DMS114 treated with DMSO at 0.1 percent for 48 hours (cell line): ENCODE measurements at regions not wholly inside any gene's neighbourhood (a gene's known extent, or its start where the extent isn't known, plus 50 kb on each side); places are given as distances from the start of the nearest gene placed in this dataset.

Experiments used
- DNase-seq: peaks from one replicate; lab custom pipeline; 2025; ENCODE audit not compliant: unreplicated experiment; lab: John Stamatoyannopoulos, UW

GRCh38 chr14:98694541-98694940 lies 577.5 kb downstream of the BCL11B start:
- DNase-seq: no peak

GRCh38 chr14:98695809-98696208 lies 576.2 kb downstream of the BCL11B start:
- no peak for DNase-seq

- no peak for DNase-seq
Measured at GRCh38 chr14:98698341-98698740, 573.7 kb downstream of the BCL11B start.

GRCh38 chr14:98700748-98701147 lies 571.2 kb downstream of the BCL11B start:
- no peak for DNase-seq

GRCh38 chr14:98701377-98701776 lies 570.6 kb downstream of the BCL11B start:
- no peak for DNase-seq

GRCh38 chr14:98704441-98704840 lies 567.6 kb downstream of the BCL11B start:
- DNase-seq: no peak

- DNase-seq: no peak
Measured at GRCh38 chr14:98705871-98706300, 566.1 kb downstream of the BCL11B start.

GRCh38 chr14:98707522-98707921 lies 564.5 kb downstream of the BCL11B start:
- no peak for DNase-seq

GRCh38 chr14:98708555-98708954 lies 563.4 kb downstream of the BCL11B start:
- no peak for DNase-seq

- no peak for DNase-seq
Measured at GRCh38 chr14:98711453-98711852, 560.5 kb downstream of the BCL11B start.

GRCh38 chr14:98714626-98715425 lies 557.2 kb downstream of the BCL11B start:
- DNase-seq: no peak

- DNase-seq: no peak
Measured at GRCh38 chr14:98716133-98716532, 555.9 kb downstream of the BCL11B start.

- DNase-seq: no peak
Measured at GRCh38 chr14:98721061-98721460, 550.9 kb downstream of the BCL11B start.

- no peak for DNase-seq
Measured at GRCh38 chr14:98724734-98725133, 547.3 kb downstream of the BCL11B start.

- DNase-seq: no peak
Measured at GRCh38 chr14:98725191-98725590, 546.8 kb downstream of the BCL11B start.

GRCh38 chr14:98725676-98726075 lies 546.3 kb downstream of the BCL11B start:
- DNase-seq: no peak

- no peak for DNase-seq
Measured at GRCh38 chr14:98726585-98727405, 545.2 kb downstream of the BCL11B start.

GRCh38 chr14:98728024-98728423 lies 544.0 kb downstream of the BCL11B start:
- DNase-seq: no peak

GRCh38 chr14:98728836-98729235 lies 543.2 kb downstream of the BCL11B start:
- DNase-seq: no peak

- DNase-seq: no peak
Measured at GRCh38 chr14:98731286-98731685, 540.7 kb downstream of the BCL11B start.

- DNase-seq: no peak
Measured at GRCh38 chr14:98731701-98732100, 540.3 kb downstream of the BCL11B start.

GRCh38 chr14:98733536-98733935 lies 538.5 kb downstream of the BCL11B start:
- DNase-seq: no peak
